SU-DHL-6 (cell line): ENCODE measurements at regions not wholly inside any gene's neighbourhood (a gene's known extent, or its start where the extent isn't known, plus 50 kb on each side); places are given as distances from the start of the nearest gene placed in this dataset.

ENCODE experiments used
- H2AFZ ChIP-seq: fragments of 200-600 bp; sonication (generic); 2 replicates; pipeline ENCODE4 v1.6.1; 2014; ENCODE audit warnings: low read depth, mild to moderate bottlenecking, moderate library complexity, mixed read lengths, antibody characterized with exemption, low read length; ENCODE audit not compliant: severe bottlenecking
- H3F3A ChIP-seq: fragments of 200-600 bp; shearing (Covaris generic); 2 replicates; pipeline ENCODE4 v1.6.0; 2016; ENCODE audit warnings: antibody characterized with exemption, mild to moderate bottlenecking; ENCODE audit not compliant: insufficient read depth
- H3K27ac ChIP-seq: fragments of 200-600 bp; sonication (generic); 2 replicates; pipeline ENCODE4 v1.5.1; 2016; ENCODE audit warnings: low read depth, mild to moderate bottlenecking, low read length, moderate library complexity, mixed read lengths
- H3K27me3 ChIP-seq: fragments of 200-600 bp; sonication (generic), shearing (Covaris generic); 2 replicates; pipeline ENCODE4 v1.6.0; 2014; ENCODE audit warnings: mild to moderate bottlenecking, low read length
- H3K36me3 ChIP-seq: fragments of 200-600 bp; sonication (generic); 2 replicates; pipeline ENCODE4 v1.6.1; 2014; ENCODE audit warnings: mild to moderate bottlenecking, low read length, mixed read lengths
- H3K4me2 ChIP-seq: fragments of 300-600, 200-600 bp; shearing (Covaris generic), sonication (generic); 2 replicates; pipeline ENCODE4 v1.6.0; 2014; ENCODE audit warnings: low read length, low read depth, mild to moderate bottlenecking; ENCODE audit not compliant: poor library complexity, severe bottlenecking
- H3K4me3 ChIP-seq: fragments of 200-600 bp; sonication (generic); 2 replicates; pipeline ENCODE4 v1.5.1; 2014; ENCODE audit warnings: antibody characterized with exemption, low read length, mild to moderate bottlenecking, mixed read lengths; ENCODE audit not compliant: insufficient read depth, poor library complexity, severe bottlenecking
- H3K79me2 ChIP-seq: fragments of 200-600 bp; sonication (generic); 2 replicates; pipeline ENCODE4 v1.6.1; 2014; ENCODE audit warnings: mild to moderate bottlenecking, low read length, moderate library complexity; ENCODE audit not compliant: insufficient read depth
- H3K9ac ChIP-seq: fragments of 200-600 bp; sonication (generic); 2 replicates; pipeline ENCODE4 v1.7.0; 2014; ENCODE audit warnings: mild to moderate bottlenecking, low read length
- H3K9me2 ChIP-seq: fragments of 200-600 bp; sonication (generic); replicated peaks from 2 replicates; pipeline ENCODE4 v1.6.1; 2014; ENCODE audit warnings: low read length; ENCODE audit not compliant: insufficient read depth
- H3K9me3 ChIP-seq: fragments of 200-600 bp; sonication (generic); 2 replicates; pipeline ENCODE4 v1.6.1; 2014; ENCODE audit warnings: low read length, mixed read lengths; ENCODE audit not compliant: insufficient read depth
- H4K20me1 ChIP-seq: fragments of 200-600 bp; sonication (generic); 2 replicates; pipeline ENCODE4 v1.6.1; 2014; ENCODE audit warnings: low read depth, mild to moderate bottlenecking, antibody characterized with exemption, low read length, moderate library complexity, mixed read lengths
- CTCF ChIP-seq: fragments of 200-600 bp; sonication (generic); IDR thresholded peaks from one replicate; pipeline ENCODE4 v1.5.1; 2017; ENCODE audit warnings: antibody characterized with exemption, mild to moderate bottlenecking, low read length, moderate library complexity; ENCODE audit not compliant: insufficient read depth, poor library complexity, severe bottlenecking
- EZH2phosphoT487 ChIP-seq: fragments of 200-600 bp; sonication (generic), shearing (Covaris generic); conservative IDR thresholded peaks from 2 replicates; pipeline ENCODE4 v1.6.1; 2018; ENCODE audit warnings: mild to moderate bottlenecking, antibody characterized with exemption, low read length, moderate library complexity, mixed read lengths

GRCh38 chr14:21804981-21805380 is 131.4 kb upstream of the OR4E1 start:
- H3K4me2 ChIP-seq: no peak overlapping the region
- no peaks in the 10 kb centered on the region for H3K9me3 ChIP-seq
- no peak overlapping the region for H3K27ac ChIP-seq
- no peaks in the 10 kb centered on the region for H3K27me3 ChIP-seq
- H4K20me1 ChIP-seq: no peaks in the 10 kb centered on the region
- no peak overlapping the region for H3K4me3 ChIP-seq
- TF ChIP-seq EZH2phosphoT487: no peak
- no peak for TF ChIP-seq CTCF
- no peaks in the 10 kb centered on the region for H3K36me3 ChIP-seq
- no peak overlapping the region for H2AFZ ChIP-seq
- H3F3A ChIP-seq: no peaks in the 10 kb centered on the region
- H3K9ac ChIP-seq: no peak overlapping the region
- H3K9me2 ChIP-seq: no peaks in the 10 kb centered on the region
- H3K79me2 ChIP-seq: no peaks in the 10 kb centered on the region

GRCh38 chr14:21802441-21802840 is 128.8 kb upstream of the OR4E1 start:
- Histone ChIP-seq H3K27me3 (no peaks in the 10 kb centered on the region), H3K4me3 (no peak overlapping the region), H3K9ac (no peak overlapping the region), H3K79me2 (no peaks in the 10 kb centered on the region), H3K36me3 (no peaks in the 10 kb centered on the region), H3K4me2 (no peak overlapping the region), H3F3A (no peaks in the 10 kb centered on the region), H2AFZ (no peak overlapping the region), H3K9me2 (no peaks in the 10 kb centered on the region), H4K20me1 (no peaks in the 10 kb centered on the region), H3K27ac (no peak overlapping the region), H3K9me3 (no peaks in the 10 kb centered on the region)
- TF ChIP-seq EZH2phosphoT487: no peak
- TF ChIP-seq CTCF: no peak

- Histone ChIP-seq H3K27ac (no peak overlapping the region), H3K9me3 (no peaks in the 10 kb centered on the region), H3K9ac (no peak overlapping the region), H3K79me2 (no peaks in the 10 kb centered on the region), H4K20me1 (no peaks in the 10 kb centered on the region), H3K4me2 (no peak overlapping the region), H2AFZ (no peak overlapping the region), H3F3A (no peaks in the 10 kb centered on the region), H3K4me3 (no peak overlapping the region), H3K9me2 (no peaks in the 10 kb centered on the region), H3K27me3 (no peaks in the 10 kb centered on the region), H3K36me3 (no peaks in the 10 kb centered on the region)
- TF ChIP-seq CTCF (no peak), EZH2phosphoT487 (no peak)
These were observed 123.3 kb upstream of the OR4E1 start for GRCh38 chr14:21796916-21797315.

GRCh38 chr14:21795456-21795855 is 121.8 kb upstream of the OR4E1 start:
- Histone ChIP-seq H2AFZ (no peak overlapping the region), H3K27me3 (no peaks in the 10 kb centered on the region)
- TF ChIP-seq CTCF (no peak), EZH2phosphoT487 (no peak)

More at GRCh38 chr14:21795456-21795855, 121.8 kb upstream of the OR4E1 start:
- no peaks in the 10 kb centered on the region for H3K79me2 ChIP-seq
- no peak overlapping the region for H3K4me2 ChIP-seq
- no peaks in the 10 kb centered on the region for H3K9me3 ChIP-seq
- no peak overlapping the region for H3K9ac ChIP-seq
- H4K20me1 ChIP-seq: no peaks in the 10 kb centered on the region
- no peaks in the 10 kb centered on the region for H3K36me3 ChIP-seq
- H3K27ac ChIP-seq: no peak overlapping the region
- no peak overlapping the region for H3K4me3 ChIP-seq
- no peaks in the 10 kb centered on the region for H3K9me2 ChIP-seq
- no peaks in the 10 kb centered on the region for H3F3A ChIP-seq
